HepG2 (cell line): ENCODE measurements at regions not wholly inside any gene's neighbourhood (a gene's known extent, or its start where the extent isn't known, plus 50 kb on each side); places are given as distances from the start of the nearest gene placed in this dataset.

ENCODE experiments used
- ATAC-seq: fragments of 200-7000 bp; cut with Tn5 transposase; 3 replicates; pipeline ENCODE4 v1.9.1; 2020; ENCODE audit warnings: mild to moderate bottlenecking, moderate library complexity
- BruUV-seq: library from RNA; stranded (reverse); fragments of 400-500 nt; replicated peaks from 2 replicates; lab custom pipeline; 2021; lab: Mats Ljungman, UMichigan
- CTCF ChIA-PET: fragments of 300-600 bp; formaldehyde crosslinking; extraction: SDS; loops from one replicate; lab custom pipeline; 2021; ENCODE audit warnings: low total read pairs, inconsistent platforms, low intra/inter-chr PET ratio; lab: Yijun Ruan, JAX
- POLR2A ChIA-PET: fragments of 350-600 bp; sonication (Branson Sonifier 250); formaldehyde crosslinking; loops from one replicate; lab custom pipeline; 2020; ENCODE audit warnings: antibody characterized with exemption, inconsistent platforms; lab: Yijun Ruan, JAX
- DNase-seq: peaks from one replicate; pipeline ENCODE4 v3.0.0-alpha.2; 2015; ENCODE audit warnings: low spot score
- FAIRE-seq: peaks from 3 replicates; lab custom pipeline; 2011; peaks lifted over from hg19 to GRCh38; lab: Jason Lieb, UNC
- H2AFZ ChIP-seq: one replicate; pipeline ENCODE4 v1.6.1; 2011; ENCODE audit warnings: low read length, inconsistent platforms
- H3K27ac ChIP-seq: fragments of 300-600 bp; 3 replicates; pipeline ENCODE4 v1.8.0; 2011; ENCODE audit warnings: mixed run types, mild to moderate bottlenecking, mixed read lengths, low read length, inconsistent platforms; ENCODE audit not compliant: insufficient read depth; ENCODE audit errors: extremely low read length
- H3K27me3 ChIP-seq, 2 experiments: fragments of 200-600 bp in 1 of 2; 2 replicates in 1 of 2; 3 replicates in 1 of 2; pipeline versions ENCODE4 v1.6.0 to v1.8.0; 2011; ENCODE audit warnings: low read length in 2 of 2, mild to moderate bottlenecking in 2 of 2, moderate library complexity in 2 of 2, inconsistent platforms in 1 of 2; ENCODE audit not compliant: insufficient read depth in 2 of 2, control insufficient read depth in 1 of 2
- H3K36me3 ChIP-seq, 2 experiments: fragments of 200-600 bp in 1 of 2; replicated peaks in 1 of 2; 2 replicates in 1 of 2; 3 replicates in 1 of 2; pipeline versions ENCODE4 v1.5.1 to v1.8.0; 2011; ENCODE audit warnings: low read length in 2 of 2, inconsistent platforms in 1 of 2; ENCODE audit not compliant: insufficient read depth in 2 of 2, control insufficient read depth in 1 of 2
- H3K4me1 ChIP-seq: 2 replicates; pipeline ENCODE4 v1.5.1; 2012; ENCODE audit warnings: low read length, inconsistent platforms; ENCODE audit not compliant: insufficient read depth
- H3K4me2 ChIP-seq: 2 replicates; pipeline ENCODE4 v1.6.0; 2011; ENCODE audit warnings: low read depth, low read length, inconsistent platforms
- H3K4me3 ChIP-seq, 3 experiments: fragments of 200-600 bp in 1 of 3; sonication (generic), shearing (Covaris generic) in 1 of 3; replicated peaks in 1 of 3; 2 replicates each; pipeline ENCODE4 v1.5.1; 2011 to 2016; ENCODE audit warnings: low read length in 3 of 3, inconsistent platforms in 2 of 3, low read depth in 2 of 3, mild to moderate bottlenecking in 2 of 3, control low read depth in 1 of 3, mixed read lengths in 1 of 3; ENCODE audit not compliant: insufficient read depth in 1 of 3
- H3K79me2 ChIP-seq: one replicate; pipeline ENCODE4 v1.6.1; 2011; ENCODE audit warnings: low read length, inconsistent platforms; ENCODE audit not compliant: insufficient read depth
- H3K9ac ChIP-seq: 2 replicates; pipeline ENCODE4 v1.6.0; 2011; ENCODE audit warnings: mild to moderate bottlenecking, low read depth, low read length, inconsistent platforms; ENCODE audit not compliant: insufficient read depth
- H3K9me3 ChIP-seq: 2 replicates; pipeline ENCODE4 v1.5.1; 2012; ENCODE audit warnings: mild to moderate bottlenecking, low read length
- H4K20me1 ChIP-seq: 2 replicates; pipeline ENCODE4 v1.6.0; 2011; ENCODE audit warnings: inconsistent platforms, mild to moderate bottlenecking, low read length, moderate library complexity; ENCODE audit not compliant: insufficient read depth
- FOSL1 ChIP-seq: sonication (generic); formaldehyde crosslinking; IDR thresholded peaks from 2 replicates; pipeline ENCODE4 v1.9.0; 2021; ENCODE audit warnings: missing genetic modification reagents, borderline replicate concordance
- HOXA3 ChIP-seq: sonication (generic); formaldehyde crosslinking; IDR thresholded peaks from 2 replicates; pipeline ENCODE4 v1.5.0; 2020; ENCODE audit warnings: missing genetic modification reagents
- IKZF4 ChIP-seq: sonication (generic); formaldehyde crosslinking; IDR thresholded peaks from 2 replicates; pipeline ENCODE4 v1.5.1; 2020; ENCODE audit warnings: borderline replicate concordance, mild to moderate bottlenecking, low read depth, missing genetic modification reagents; ENCODE audit errors: not compliant biosample characterization
- JDP2 ChIP-seq: sonication (generic); formaldehyde crosslinking; IDR thresholded peaks from 2 replicates; pipeline ENCODE4 v1.8.1; 2022; ENCODE audit warnings: missing genetic modification reagents, borderline replicate concordance
- KMT2B ChIP-seq: IDR thresholded peaks from 2 replicates; pipeline ENCODE4 v1.6.1; 2016; ENCODE audit warnings: missing genetic modification reagents, missing compliant biosample characterization
- MEIS1 ChIP-seq: sonication (generic); formaldehyde crosslinking; IDR thresholded peaks from 2 replicates; pipeline ENCODE4 v1.9.0; 2021; ENCODE audit warnings: mild to moderate bottlenecking, missing genetic modification reagents, moderate library complexity, borderline replicate concordance
- NRL ChIP-seq: sonication (generic); formaldehyde crosslinking; IDR thresholded peaks from 2 replicates; pipeline ENCODE4 v1.5.0; 2020; ENCODE audit warnings: missing genetic modification reagents, mild to moderate bottlenecking, moderate library complexity, borderline replicate concordance
- SP5 ChIP-seq: IDR thresholded peaks from 2 replicates; pipeline ENCODE4 v1.6.1; 2016; ENCODE audit warnings: low read depth, borderline replicate concordance
- USF2 ChIP-seq, 2 experiments: sonication (generic) in 1 of 2; formaldehyde crosslinking in 1 of 2; IDR thresholded peaks; 2 replicates each; pipeline versions ENCODE4 v1.5.1 to v1.6.1; 2011 to 2020; ENCODE audit warnings: borderline replicate concordance in 1 of 2, low read depth in 1 of 2, low read length in 1 of 2, mild to moderate bottlenecking in 1 of 2, missing genetic modification reagents in 1 of 2, moderate library complexity in 1 of 2
- ZFP36 ChIP-seq: fragments of 150-350 bp; IDR thresholded peaks from 2 replicates; pipeline ENCODE4 v1.6.1; 2018; ENCODE audit warnings: borderline replicate concordance, low read length, low read depth; ENCODE audit not compliant: partially characterized antibody
- ZNF143 ChIP-seq: sonication (generic); formaldehyde crosslinking; IDR thresholded peaks from 2 replicates; pipeline ENCODE4 v1.4.0; 2020; ENCODE audit warnings: missing genetic modification reagents
- ZNF225 ChIP-seq: sonication (generic); formaldehyde crosslinking; IDR thresholded peaks from 2 replicates; pipeline ENCODE4 v1.4.0; 2020; ENCODE audit warnings: mild to moderate bottlenecking, missing genetic modification reagents
- ZNF333 ChIP-seq: sonication (generic); formaldehyde crosslinking; IDR thresholded peaks from 2 replicates; pipeline ENCODE4 v1.4.0; 2020; ENCODE audit warnings: mild to moderate bottlenecking, missing genetic modification reagents, borderline replicate concordance
- ZNF790 ChIP-seq: sonication (generic); formaldehyde crosslinking; IDR thresholded peaks from 2 replicates; pipeline ENCODE4 v1.8.0; 2022; ENCODE audit warnings: missing genetic modification reagents, mild to moderate bottlenecking, borderline replicate concordance
- ZSCAN5A ChIP-seq: sonication (generic); formaldehyde crosslinking; IDR thresholded peaks from 2 replicates; pipeline ENCODE4 v1.8.0; 2022; ENCODE audit warnings: mild to moderate bottlenecking, missing genetic modification reagents, borderline replicate concordance
- WGBS: methylation state at CpG from one replicate; pipeline ENCODE4 v1.1.6; 2017; ENCODE audit warnings: low lambda C conversion rate; 5-methylcytosine and 5-hydroxymethylcytosine counted together
- in situ Hi-C: cut with HindIII; loops from 2 replicates; pipeline ENCODE4 v1.10.0; 2017; ENCODE audit warnings: low pct_unique_long_range_greater_than_20kb; ENCODE audit not compliant: extremely low pct_ligation_motif_present
- intact Hi-C: fragments of 100-400 bp; cut with micrococcal nuclease; formaldehyde crosslinking; loops from one replicate; pipeline ENCODE4 v1.10.0; 2022; ENCODE audit not compliant: unreplicated experiment

- Histone ChIP-seq H2AFZ (no peak overlapping the region), H3K36me3 (no peaks in the 10 kb centered on the region), H3K79me2 (no peaks in the 10 kb centered on the region), H3K9me3 (no peaks in the 10 kb centered on the region), H3K4me2 (no peak overlapping the region), H3K27me3 (no peaks in the 10 kb centered on the region), H3K4me1 (no peaks in the 10 kb centered on the region), H3K4me3 (no peak overlapping the region), H3K27ac (no peak overlapping the region), H3K9ac (no peak overlapping the region), H4K20me1 (no peaks in the 10 kb centered on the region)
- BruUV-seq, result no TSS peak
- FAIRE-seq (no peak), ATAC-seq (no peak), DNase-seq (no peak)
- CTCF ChIA-PET, result no interaction called here
- intact Hi-C loops (no loop called here), in situ Hi-C loops (no loop called here)
- TF ChIP-seq KMT2B (no peak), ZNF143 (CRISPR knock-in tag) (no peak), ZNF790 (CRISPR knock-in tag) (no peak), ZNF225 (CRISPR knock-in tag) (no peak), MEIS1 (CRISPR knock-in tag) (no peak), ZNF333 (CRISPR knock-in tag) (no peak), IKZF4 (no peak), SP5 (CRISPR knock-in tag) (no peak), USF2 (IDR thresholded peaks at IDR 0.05; ENCODE audit: low read depth, low read length) (no peak), USF2 (CRISPR knock-in tag; IDR thresholded peaks at IDR 0.05; ENCODE audit: borderline replicate concordance) (no peak), ZFP36 (no peak), ZSCAN5A (CRISPR knock-in tag) (no peak), NRL (CRISPR knock-in tag) (no peak), HOXA3 (CRISPR knock-in tag) (no peak), FOSL1 (no peak), JDP2 (CRISPR knock-in tag) (no peak)
- POLR2A ChIA-PET, result no interaction called here
- WGBS, result 6% methylated on average over 5 of the region's 5 CpGs
These were observed 117.2 kb downstream of the TMEM144 start for GRCh38 chr4:158327525-158327924.
